ENCODE measurements at regions not wholly inside any gene's neighbourhood (a gene's known extent, or its start where the extent isn't known, plus 50 kb on each side); places are given as distances from the start of the nearest gene placed in this dataset.

- Histone ChIP-seq H3K27me3 (ENCODE audit: control insufficient read depth, insufficient read depth, low read length) (no peaks in the 10 kb centered on the region), H3K4me3 (ENCODE audit: low read depth, low read length) (no peak overlapping the region), H3K9me3 (ENCODE audit: control insufficient read depth, insufficient read depth, low read length) (no peaks in the 10 kb centered on the region), H3K27ac (ENCODE audit: low read depth, low read length) (no peak overlapping the region)
- CTCF ChIA-PET, result interaction anchor here (1.1 kb wide), 1 partner anchor 76 kb away, joined by 3 read pairs; no protein-coding TSS in a partner anchor
- POLR2A ChIA-PET, result no interaction called here
- no peak for DNase-seq (ENCODE audit: low read depth, low spot score)
- TF ChIP-seq, protein P1, sequence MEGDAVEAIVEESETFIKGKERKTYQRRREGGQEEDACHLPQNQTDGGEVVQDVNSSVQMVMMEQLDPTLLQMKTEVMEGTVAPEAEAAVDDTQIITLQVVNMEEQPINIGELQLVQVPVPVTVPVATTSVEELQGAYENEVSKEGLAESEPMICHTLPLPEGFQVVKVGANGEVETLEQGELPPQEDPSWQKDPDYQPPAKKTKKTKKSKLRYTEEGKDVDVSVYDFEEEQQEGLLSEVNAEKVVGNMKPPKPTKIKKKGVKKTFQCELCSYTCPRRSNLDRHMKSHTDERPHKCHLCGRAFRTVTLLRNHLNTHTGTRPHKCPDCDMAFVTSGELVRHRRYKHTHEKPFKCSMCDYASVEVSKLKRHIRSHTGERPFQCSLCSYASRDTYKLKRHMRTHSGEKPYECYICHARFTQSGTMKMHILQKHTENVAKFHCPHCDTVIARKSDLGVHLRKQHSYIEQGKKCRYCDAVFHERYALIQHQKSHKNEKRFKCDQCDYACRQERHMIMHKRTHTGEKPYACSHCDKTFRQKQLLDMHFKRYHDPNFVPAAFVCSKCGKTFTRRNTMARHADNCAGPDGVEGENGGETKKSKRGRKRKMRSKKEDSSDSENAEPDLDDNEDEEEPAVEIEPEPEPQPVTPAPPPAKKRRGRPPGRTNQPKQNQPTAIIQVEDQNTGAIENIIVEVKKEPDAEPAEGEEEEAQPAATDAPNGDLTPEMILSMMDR (IDR thresholded peaks at IDR 0.05; ENCODE audit: low read depth, low read length), result peak; percentile 18; the same call in 1 of the 2 replicates
These were observed 64.8 kb upstream of the POU3F2 start for GRCh38 chr6:98769546-98769945.

DNA sequence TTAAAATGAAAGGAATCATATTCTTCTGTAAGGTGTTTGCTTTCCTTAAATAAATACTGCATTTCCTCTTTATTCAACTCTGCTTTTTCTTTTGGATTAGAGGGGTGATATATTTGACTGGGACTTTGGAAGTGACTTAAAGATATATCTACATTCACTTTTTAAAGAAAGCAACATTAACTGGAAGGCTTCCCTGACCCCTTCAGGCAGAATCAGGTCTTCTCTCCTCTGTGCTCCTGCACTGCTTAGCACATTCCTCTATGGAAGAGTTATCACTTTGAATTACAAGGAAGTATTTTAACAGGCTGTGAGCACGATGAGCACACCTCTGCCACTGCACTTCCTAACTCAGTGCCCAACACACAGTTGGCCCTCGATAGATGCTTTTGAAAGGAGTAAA, 59.2 kb upstream of the POU3F2 start:
- no peak overlapping the region for H3K4me3 ChIP-seq (ENCODE audit: low read depth, low read length)
- POLR2A ChIA-PET, result no interaction called here

DNA sequence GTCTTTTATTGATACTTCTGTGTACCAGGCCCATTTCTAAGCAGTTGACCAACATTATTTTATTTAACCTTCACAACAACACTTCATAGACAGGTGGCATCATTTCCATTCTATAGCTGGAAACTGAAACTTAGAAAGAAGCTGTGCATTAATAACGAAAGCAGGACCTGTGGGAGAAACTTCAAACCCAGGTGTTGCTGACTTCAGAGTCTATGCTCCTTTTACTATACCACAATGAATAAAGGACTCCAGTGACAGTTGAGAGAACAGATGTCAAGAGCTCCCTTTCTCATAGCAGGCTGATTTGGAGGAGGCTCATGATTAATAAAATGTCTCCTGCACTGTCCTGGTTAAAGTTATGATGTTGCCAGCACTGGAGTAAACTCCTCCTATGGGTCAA, 56.6 kb upstream of the POU3F2 start:
- Histone ChIP-seq H3K9me3 (ENCODE audit: control insufficient read depth, insufficient read depth, low read length) (no peaks in the 10 kb centered on the region), H3K27me3 (ENCODE audit: control insufficient read depth, insufficient read depth, low read length) (no peaks in the 10 kb centered on the region), H3K27ac (ENCODE audit: low read depth, low read length) (no peak overlapping the region), H3K4me3 (ENCODE audit: low read depth, low read length) (no peak overlapping the region)
- TF ChIP-seq, protein P1 (IDR thresholded peaks at IDR 0.05; ENCODE audit: low read depth, low read length), result no peak
- ChIA-PET CTCF (no interaction called here), POLR2A (no interaction called here)
- no peak for DNase-seq (ENCODE audit: low read depth, low spot score)

More for the DNA sequence above, 59.2 kb upstream of the POU3F2 start:
- Histone ChIP-seq H3K27ac (ENCODE audit: low read depth, low read length) (no peak overlapping the region), H3K27me3 (ENCODE audit: control insufficient read depth, insufficient read depth, low read length) (no peaks in the 10 kb centered on the region), H3K9me3 (ENCODE audit: control insufficient read depth, insufficient read depth, low read length) (no peaks in the 10 kb centered on the region)
- CTCF ChIA-PET, result no interaction called here
- TF ChIP-seq, protein P1 (IDR thresholded peaks at IDR 0.05; ENCODE audit: low read depth, low read length), result no peak
- DNase-seq (ENCODE audit: low read depth, low spot score), result no peak

- ChIA-PET CTCF (no interaction called here), POLR2A (no interaction called here)
- TF ChIP-seq, protein P1 (IDR thresholded peaks at IDR 0.05; ENCODE audit: low read depth, low read length), result no peak
- no peaks in the 10 kb centered on the region for H3K27me3 ChIP-seq (ENCODE audit: control insufficient read depth, insufficient read depth, low read length)
- H3K27ac ChIP-seq (ENCODE audit: low read depth, low read length), result no peak overlapping the region
- DNase-seq (ENCODE audit: low read depth, low spot score), result no peak
- H3K4me3 ChIP-seq (ENCODE audit: low read depth, low read length), result no peak overlapping the region
- no peaks in the 10 kb centered on the region for H3K9me3 ChIP-seq (ENCODE audit: control insufficient read depth, insufficient read depth, low read length)
These were observed 54.8 kb upstream of the POU3F2 start for GRCh38 chr6:98779618-98780017.

- H3K4me3 ChIP-seq (ENCODE audit: low read depth, low read length), result no peak overlapping the region
- no peak overlapping the region for H3K27ac ChIP-seq (ENCODE audit: low read depth, low read length)
- H3K9me3 ChIP-seq (ENCODE audit: control insufficient read depth, insufficient read depth, low read length), result no peaks in the 10 kb centered on the region
- TF ChIP-seq, protein P1 (IDR thresholded peaks at IDR 0.05; ENCODE audit: low read depth, low read length), result no peak
- ChIA-PET POLR2A (no interaction called here), CTCF (no interaction called here)
- DNase-seq (ENCODE audit: low read depth, low spot score), result no peak
- no peaks in the 10 kb centered on the region for H3K27me3 ChIP-seq (ENCODE audit: control insufficient read depth, insufficient read depth, low read length)
These were observed 51.6 kb upstream of the POU3F2 start for GRCh38 chr6:98782772-98783171.

Measured in AG04450 (cell line).